GM23338 (cell line): ENCODE measurements at regions not wholly inside any gene's neighbourhood (a gene's known extent, or its start where the extent isn't known, plus 50 kb on each side); places are given as distances from the start of the nearest gene placed in this dataset.

ENCODE experiments used
- EZH2 ChIP-seq: fragments of 200-600 bp; sonication (generic); IDR thresholded peaks from one replicate; pipeline ENCODE4 v1.8.0; 2017; ENCODE audit warnings: antibody characterized with exemption, mild to moderate bottlenecking, low read depth; ENCODE audit not compliant: unreplicated experiment
- EZH2phosphoT487 ChIP-seq: fragments of 200-600 bp; sonication (generic); IDR thresholded peaks from one replicate; pipeline ENCODE4 v1.8.1; 2018; ENCODE audit warnings: antibody characterized with exemption; ENCODE audit not compliant: unreplicated experiment
- JUNB ChIP-seq: IDR thresholded peaks from one replicate; pipeline ENCODE4 v1.6.1; 2016; ENCODE audit warnings: antibody characterized with exemption; ENCODE audit not compliant: unreplicated experiment
- NANOG ChIP-seq: IDR thresholded peaks from 2 replicates; pipeline ENCODE4 v1.6.1; 2016; ENCODE audit warnings: antibody characterized with exemption, borderline replicate concordance
- ZNF114 ChIP-seq: fragments of 250-450 bp; sonication (Bioruptor Pico); IDR thresholded peaks from 2 replicates; pipeline ENCODE4 v1.5.0; 2020; ENCODE audit warnings: mild to moderate bottlenecking, moderate library complexity
- ZNF331 ChIP-seq: fragments of 250-450 bp; sonication (Bioruptor Pico); IDR thresholded peaks from 2 replicates; pipeline ENCODE4 v1.5.0; 2020; ENCODE audit warnings: low read depth, mild to moderate bottlenecking, moderate library complexity
- TF ChIP-seq, protein P1 (sequence below): fragments of 250-450 bp; sonication (Bioruptor Pico); IDR thresholded peaks from 2 replicates; pipeline ENCODE4 v1.5.0; 2020; ENCODE audit warnings: mild to moderate bottlenecking, moderate library complexity
- TF ChIP-seq, protein P2 (sequence below), 2 experiments: fragments of 200-600 bp in 1 of 2; sonication (generic) in 1 of 2; conservative IDR thresholded peaks; 2 replicates each; pipeline versions ENCODE4 v1.5.1 to v1.6.1; 2016 to 2017; ENCODE audit warnings: antibody characterized with exemption in 2 of 2, low read depth in 2 of 2, mild to moderate bottlenecking in 2 of 2, moderate library complexity in 1 of 2
- TF ChIP-seq, protein P3 (sequence below): IDR thresholded peaks from 2 replicates; pipeline ENCODE4 v1.6.1; 2016; ENCODE audit warnings: antibody characterized with exemption

DNA sequence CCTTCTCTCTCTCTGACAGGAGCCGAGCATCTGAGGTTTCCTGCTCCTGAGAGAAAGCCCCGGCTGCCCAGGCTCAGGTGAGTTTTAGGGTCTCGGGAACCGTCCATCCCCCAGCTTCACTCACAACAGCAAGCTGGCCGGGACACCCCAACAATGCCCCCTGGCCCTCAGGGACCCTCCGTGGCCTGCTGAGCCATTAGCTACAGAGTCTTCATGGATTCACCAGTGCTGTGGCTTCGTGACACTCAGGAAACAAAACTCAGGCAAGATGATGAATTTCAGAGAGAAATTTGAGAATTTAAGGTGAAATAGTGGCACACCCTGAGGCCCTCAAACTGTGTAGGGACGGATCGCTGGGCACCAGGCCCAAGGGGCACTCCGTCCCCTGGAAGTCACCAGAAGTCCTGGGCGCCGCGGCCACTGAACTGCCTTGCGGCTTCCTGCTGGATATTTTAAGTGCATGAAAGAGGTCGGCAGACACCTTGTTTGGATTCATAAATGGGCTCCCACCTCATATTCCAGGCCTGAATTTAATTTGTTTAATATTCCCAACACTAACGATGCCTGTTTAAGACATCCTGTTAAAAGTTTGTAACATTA, 368.3 kb upstream of the SALL3 start (continued):
- TF ChIP-seq, protein P1, sequence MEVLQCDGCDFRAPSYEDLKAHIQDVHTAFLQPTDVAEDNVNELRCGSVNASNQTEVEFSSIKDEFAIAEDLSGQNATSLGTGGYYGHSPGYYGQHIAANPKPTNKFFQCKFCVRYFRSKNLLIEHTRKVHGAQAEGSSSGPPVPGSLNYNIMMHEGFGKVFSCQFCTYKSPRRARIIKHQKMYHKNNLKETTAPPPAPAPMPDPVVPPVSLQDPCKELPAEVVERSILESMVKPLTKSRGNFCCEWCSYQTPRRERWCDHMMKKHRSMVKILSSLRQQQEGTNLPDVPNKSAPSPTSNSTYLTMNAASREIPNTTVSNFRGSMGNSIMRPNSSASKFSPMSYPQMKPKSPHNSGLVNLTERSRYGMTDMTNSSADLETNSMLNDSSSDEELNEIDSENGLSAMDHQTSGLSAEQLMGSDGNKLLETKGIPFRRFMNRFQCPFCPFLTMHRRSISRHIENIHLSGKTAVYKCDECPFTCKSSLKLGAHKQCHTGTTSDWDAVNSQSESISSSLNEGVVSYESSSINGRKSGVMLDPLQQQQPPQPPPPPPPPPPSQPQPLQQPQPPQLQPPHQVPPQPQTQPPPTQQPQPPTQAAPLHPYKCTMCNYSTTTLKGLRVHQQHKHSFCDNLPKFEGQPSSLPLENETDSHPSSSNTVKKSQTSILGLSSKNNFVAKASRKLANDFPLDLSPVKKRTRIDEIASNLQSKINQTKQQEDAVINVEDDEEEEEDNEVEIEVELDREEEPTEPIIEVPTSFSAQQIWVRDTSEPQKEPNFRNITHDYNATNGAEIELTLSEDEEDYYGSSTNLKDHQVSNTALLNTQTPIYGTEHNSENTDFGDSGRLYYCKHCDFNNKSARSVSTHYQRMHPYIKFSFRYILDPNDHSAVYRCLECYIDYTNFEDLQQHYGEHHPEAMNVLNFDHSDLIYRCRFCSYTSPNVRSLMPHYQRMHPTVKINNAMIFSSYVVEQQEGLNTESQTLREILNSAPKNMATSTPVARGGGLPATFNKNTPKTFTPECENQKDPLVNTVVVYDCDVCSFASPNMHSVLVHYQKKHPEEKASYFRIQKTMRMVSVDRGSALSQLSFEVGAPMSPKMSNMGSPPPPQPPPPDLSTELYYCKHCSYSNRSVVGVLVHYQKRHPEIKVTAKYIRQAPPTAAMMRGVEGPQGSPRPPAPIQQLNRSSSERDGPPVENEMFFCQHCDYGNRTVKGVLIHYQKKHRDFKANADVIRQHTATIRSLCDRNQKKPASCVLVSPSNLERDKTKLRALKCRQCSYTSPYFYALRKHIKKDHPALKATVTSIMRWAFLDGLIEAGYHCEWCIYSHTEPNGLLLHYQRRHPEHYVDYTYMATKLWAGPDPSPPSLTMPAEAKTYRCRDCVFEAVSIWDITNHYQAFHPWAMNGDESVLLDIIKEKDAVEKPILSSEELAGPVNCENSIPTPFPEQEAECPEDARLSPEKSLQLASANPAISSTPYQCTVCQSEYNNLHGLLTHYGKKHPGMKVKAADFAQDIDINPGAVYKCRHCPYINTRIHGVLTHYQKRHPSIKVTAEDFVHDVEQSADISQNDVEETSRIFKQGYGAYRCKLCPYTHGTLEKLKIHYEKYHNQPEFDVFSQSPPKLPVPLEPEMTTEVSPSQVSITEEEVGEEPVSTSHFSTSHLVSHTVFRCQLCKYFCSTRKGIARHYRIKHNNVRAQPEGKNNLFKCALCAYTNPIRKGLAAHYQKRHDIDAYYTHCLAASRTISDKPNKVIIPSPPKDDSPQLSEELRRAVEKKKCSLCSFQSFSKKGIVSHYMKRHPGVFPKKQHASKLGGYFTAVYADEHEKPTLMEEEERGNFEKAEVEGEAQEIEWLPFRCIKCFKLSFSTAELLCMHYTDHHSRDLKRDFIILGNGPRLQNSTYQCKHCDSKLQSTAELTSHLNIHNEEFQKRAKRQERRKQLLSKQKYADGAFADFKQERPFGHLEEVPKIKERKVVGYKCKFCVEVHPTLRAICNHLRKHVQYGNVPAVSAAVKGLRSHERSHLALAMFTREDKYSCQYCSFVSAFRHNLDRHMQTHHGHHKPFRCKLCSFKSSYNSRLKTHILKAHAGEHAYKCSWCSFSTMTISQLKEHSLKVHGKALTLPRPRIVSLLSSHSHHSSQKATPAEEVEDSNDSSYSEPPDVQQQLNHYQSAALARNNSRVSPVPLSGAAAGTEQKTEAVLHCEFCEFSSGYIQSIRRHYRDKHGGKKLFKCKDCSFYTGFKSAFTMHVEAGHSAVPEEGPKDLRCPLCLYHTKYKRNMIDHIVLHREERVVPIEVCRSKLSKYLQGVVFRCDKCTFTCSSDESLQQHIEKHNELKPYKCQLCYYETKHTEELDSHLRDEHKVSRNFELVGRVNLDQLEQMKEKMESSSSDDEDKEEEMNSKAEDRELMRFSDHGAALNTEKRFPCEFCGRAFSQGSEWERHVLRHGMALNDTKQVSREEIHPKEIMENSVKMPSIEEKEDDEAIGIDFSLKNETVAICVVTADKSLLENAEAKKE (CRISPR knock-in tag) = no peak
- TF ChIP-seq JUNB (no peak), EZH2 (no peak), NANOG (no peak), EZH2phosphoT487 (no peak), ZNF114 (no peak), ZNF331 (CRISPR knock-in tag) (no peak)
- TF ChIP-seq, protein P2, sequence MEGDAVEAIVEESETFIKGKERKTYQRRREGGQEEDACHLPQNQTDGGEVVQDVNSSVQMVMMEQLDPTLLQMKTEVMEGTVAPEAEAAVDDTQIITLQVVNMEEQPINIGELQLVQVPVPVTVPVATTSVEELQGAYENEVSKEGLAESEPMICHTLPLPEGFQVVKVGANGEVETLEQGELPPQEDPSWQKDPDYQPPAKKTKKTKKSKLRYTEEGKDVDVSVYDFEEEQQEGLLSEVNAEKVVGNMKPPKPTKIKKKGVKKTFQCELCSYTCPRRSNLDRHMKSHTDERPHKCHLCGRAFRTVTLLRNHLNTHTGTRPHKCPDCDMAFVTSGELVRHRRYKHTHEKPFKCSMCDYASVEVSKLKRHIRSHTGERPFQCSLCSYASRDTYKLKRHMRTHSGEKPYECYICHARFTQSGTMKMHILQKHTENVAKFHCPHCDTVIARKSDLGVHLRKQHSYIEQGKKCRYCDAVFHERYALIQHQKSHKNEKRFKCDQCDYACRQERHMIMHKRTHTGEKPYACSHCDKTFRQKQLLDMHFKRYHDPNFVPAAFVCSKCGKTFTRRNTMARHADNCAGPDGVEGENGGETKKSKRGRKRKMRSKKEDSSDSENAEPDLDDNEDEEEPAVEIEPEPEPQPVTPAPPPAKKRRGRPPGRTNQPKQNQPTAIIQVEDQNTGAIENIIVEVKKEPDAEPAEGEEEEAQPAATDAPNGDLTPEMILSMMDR (conservative IDR thresholded peaks at IDR 0.05; ENCODE audit: low read depth in 2 of 2) = no peak
- TF ChIP-seq, protein P3, sequence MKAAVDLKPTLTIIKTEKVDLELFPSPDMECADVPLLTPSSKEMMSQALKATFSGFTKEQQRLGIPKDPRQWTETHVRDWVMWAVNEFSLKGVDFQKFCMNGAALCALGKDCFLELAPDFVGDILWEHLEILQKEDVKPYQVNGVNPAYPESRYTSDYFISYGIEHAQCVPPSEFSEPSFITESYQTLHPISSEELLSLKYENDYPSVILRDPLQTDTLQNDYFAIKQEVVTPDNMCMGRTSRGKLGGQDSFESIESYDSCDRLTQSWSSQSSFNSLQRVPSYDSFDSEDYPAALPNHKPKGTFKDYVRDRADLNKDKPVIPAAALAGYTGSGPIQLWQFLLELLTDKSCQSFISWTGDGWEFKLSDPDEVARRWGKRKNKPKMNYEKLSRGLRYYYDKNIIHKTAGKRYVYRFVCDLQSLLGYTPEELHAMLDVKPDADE = no peak
